ENCODE measurements at regions not wholly inside any gene's neighbourhood (a gene's known extent, or its start where the extent isn't known, plus 50 kb on each side); places are given as distances from the start of the nearest gene placed in this dataset.

DNA sequence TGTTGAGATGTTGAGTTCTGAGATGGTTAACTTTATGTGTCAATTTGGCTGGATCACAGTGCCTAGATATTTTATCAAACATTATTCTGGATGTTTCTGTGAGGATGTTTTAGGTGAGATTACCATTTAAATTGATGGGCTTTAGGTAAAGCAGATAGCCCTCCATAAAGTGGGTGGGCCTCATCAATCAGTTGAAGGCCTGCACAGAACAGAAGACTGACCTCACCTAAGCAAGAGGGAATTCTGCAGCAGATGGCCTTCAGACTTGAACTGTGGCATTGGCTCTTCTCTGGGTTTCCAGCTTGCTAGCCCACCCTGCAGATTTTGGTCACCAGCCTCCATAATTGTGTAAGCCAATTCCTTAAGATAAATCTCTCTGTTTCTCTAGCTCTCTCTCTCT is 260.4 kb upstream of the VEPH1 start:
- DNase-seq (ENCODE audit: low read depth, low spot score) = no peak
- H3K4me3 ChIP-seq (ENCODE audit: low read depth, low read length) = no peak overlapping the region
- in situ Hi-C loops (cut with HindIII; ENCODE audit: low sequenced_read_pairs) = no loop called here
- TF ChIP-seq, protein P1, sequence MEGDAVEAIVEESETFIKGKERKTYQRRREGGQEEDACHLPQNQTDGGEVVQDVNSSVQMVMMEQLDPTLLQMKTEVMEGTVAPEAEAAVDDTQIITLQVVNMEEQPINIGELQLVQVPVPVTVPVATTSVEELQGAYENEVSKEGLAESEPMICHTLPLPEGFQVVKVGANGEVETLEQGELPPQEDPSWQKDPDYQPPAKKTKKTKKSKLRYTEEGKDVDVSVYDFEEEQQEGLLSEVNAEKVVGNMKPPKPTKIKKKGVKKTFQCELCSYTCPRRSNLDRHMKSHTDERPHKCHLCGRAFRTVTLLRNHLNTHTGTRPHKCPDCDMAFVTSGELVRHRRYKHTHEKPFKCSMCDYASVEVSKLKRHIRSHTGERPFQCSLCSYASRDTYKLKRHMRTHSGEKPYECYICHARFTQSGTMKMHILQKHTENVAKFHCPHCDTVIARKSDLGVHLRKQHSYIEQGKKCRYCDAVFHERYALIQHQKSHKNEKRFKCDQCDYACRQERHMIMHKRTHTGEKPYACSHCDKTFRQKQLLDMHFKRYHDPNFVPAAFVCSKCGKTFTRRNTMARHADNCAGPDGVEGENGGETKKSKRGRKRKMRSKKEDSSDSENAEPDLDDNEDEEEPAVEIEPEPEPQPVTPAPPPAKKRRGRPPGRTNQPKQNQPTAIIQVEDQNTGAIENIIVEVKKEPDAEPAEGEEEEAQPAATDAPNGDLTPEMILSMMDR (IDR thresholded peaks at IDR 0.05; ENCODE audit: low read depth, low read length) = no peak

- in situ Hi-C loops (cut with HindIII; ENCODE audit: low sequenced_read_pairs) = no loop called here
- no peak overlapping the region for H3K4me3 ChIP-seq (ENCODE audit: low read depth, low read length)
- no peak for DNase-seq (ENCODE audit: low read depth, low spot score)
- TF ChIP-seq, protein P1 (IDR thresholded peaks at IDR 0.05; ENCODE audit: low read depth, low read length) = no peak
These were observed 256.1 kb upstream of the VEPH1 start for GRCh38 chr3:157759311-157759710.

DNA sequence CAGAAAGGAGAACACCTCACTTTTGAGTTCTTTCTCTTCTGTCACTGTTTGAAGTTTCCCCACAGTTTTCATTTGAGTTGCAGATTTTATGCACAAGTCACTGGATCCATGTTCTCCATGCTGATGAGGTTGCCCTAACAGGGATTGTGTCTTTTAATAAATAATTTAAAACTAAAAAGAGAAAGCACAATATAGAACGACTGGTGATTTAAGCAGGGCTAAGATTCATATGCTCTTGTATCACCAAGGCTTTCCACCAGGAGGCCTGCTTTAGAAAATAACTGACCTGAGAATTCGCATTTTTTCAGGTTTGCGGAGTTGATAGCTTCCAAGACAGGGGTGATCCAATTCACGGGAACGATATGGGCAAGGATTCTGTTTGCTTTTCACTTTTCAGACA is 252.0 kb upstream of the VEPH1 start:
- TF ChIP-seq, protein P1 (IDR thresholded peaks at IDR 0.05; ENCODE audit: low read depth, low read length) = peak; percentile 24
- in situ Hi-C loops (cut with HindIII; ENCODE audit: low sequenced_read_pairs) = no loop called here
- H3K4me3 ChIP-seq (ENCODE audit: low read depth, low read length) = no peak overlapping the region
- no peak for DNase-seq (ENCODE audit: low read depth, low spot score)

DNA sequence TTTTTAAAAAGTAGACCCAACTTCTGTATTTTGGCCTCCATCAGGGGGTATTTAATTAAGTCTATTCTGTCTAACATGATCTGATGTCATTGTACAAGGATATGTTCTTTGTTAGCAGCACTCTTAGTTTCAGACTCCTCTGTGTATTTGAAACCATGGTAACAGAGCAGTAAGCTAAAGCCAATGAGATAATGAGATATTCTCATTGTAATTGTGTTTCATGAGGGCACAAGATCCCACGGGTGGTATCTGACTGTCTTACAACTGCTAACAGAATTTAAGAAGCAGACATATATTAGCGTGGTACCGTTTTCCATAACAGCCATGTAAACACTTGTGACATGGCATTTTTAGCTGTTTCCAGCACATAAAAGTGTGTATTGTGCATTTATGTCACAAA is 251.2 kb upstream of the VEPH1 start:
- TF ChIP-seq, protein P1 (IDR thresholded peaks at IDR 0.05; ENCODE audit: low read depth, low read length) = no peak
- DNase-seq (ENCODE audit: low read depth, low spot score) = no peak
- no peak overlapping the region for H3K4me3 ChIP-seq (ENCODE audit: low read depth, low read length)
- in situ Hi-C loops (cut with HindIII; ENCODE audit: low sequenced_read_pairs) = no loop called here

DNA sequence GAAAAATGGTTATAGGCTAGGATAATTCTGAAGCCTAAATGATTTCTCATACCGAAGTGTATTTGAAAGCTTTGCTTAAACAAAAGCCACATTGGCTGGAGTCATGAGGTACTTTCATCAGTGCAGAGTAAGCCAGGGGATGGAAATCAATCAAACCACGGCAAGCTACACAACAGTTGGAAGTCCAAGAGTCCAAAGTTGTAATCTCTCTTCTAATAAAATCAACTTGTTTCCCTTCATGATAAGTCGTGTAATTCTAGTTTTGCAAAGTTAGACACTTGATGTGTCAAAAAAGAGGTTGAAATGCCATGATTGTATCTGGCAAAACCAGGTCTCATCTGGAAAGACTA is 250.5 kb upstream of the VEPH1 start:
- no peak overlapping the region for H3K4me3 ChIP-seq (ENCODE audit: low read depth, low read length)
- in situ Hi-C loops (cut with HindIII; ENCODE audit: low sequenced_read_pairs) = no loop called here
- TF ChIP-seq, protein P1 (IDR thresholded peaks at IDR 0.05; ENCODE audit: low read depth, low read length) = no peak
- no peak for DNase-seq (ENCODE audit: low read depth, low spot score)

DNA sequence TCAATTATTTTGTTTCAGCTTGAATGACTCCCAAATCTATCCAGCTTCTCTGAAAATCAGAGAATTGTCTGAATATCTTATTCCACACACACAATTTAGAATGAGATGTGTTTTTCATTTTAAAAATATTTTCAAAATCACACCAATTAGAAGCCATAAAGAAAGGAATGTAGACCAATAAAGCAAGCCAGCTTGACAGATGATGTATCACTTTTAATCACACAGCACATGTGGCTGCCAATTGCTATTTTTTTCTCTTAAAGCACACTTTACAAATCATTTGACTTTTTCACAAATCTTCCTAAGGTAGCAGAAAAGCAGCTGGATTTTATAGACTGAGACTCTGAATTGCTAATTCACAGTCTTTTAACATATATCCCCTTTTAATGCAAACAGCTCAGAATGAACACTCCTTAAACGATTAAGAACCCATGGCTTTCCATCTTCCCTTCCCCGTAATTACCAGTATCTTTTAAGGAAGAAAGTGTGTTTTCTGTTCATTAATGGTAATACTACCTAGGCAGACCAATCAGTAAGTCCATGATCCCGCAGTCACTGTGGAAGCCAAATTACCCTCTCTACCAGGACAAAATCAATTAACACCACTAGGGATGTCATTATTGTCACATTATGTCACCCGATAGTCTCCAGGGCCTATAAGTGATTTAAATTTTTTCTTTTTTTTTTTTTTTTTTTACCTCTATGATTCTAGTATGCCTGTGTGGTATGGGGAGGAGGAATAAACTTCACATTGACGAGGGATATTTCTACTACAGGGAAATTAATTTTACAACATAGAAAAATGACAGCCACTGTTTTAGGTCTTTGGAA is 250.0 kb upstream of the VEPH1 start:
- no peak for DNase-seq (ENCODE audit: low read depth, low spot score)
- no peak overlapping the region for H3K4me3 ChIP-seq (ENCODE audit: low read depth, low read length)
- in situ Hi-C loops (cut with HindIII; ENCODE audit: low sequenced_read_pairs) = no loop called here
- TF ChIP-seq, protein P1 (IDR thresholded peaks at IDR 0.05; ENCODE audit: low read depth, low read length) = no peak
